NT2/D1 (cell line): ENCODE measurements at regions not wholly inside any gene's neighbourhood (a gene's known extent, or its start where the extent isn't known, plus 50 kb on each side); places are given as distances from the start of the nearest gene placed in this dataset.
A peak's percentile ranks its signal among the peaks of the same experiment; 100 is the strongest.

Experiments
- DNase-seq: peaks from one replicate; pipeline ENCODE4 v3.0.0-alpha.2; 2011; ENCODE audit warnings: low read depth, low spot score
- H3K27me3 ChIP-seq: 2 replicates; pipeline ENCODE4 v1.6.0; 2011; ENCODE audit warnings: mild to moderate bottlenecking; ENCODE audit not compliant: insufficient read length, insufficient read depth
- H3K36me3 ChIP-seq: 2 replicates; pipeline ENCODE4 v1.6.1; 2011; ENCODE audit warnings: mild to moderate bottlenecking, low read length, mixed read lengths; ENCODE audit not compliant: insufficient read depth, insufficient read length
- H3K4me1 ChIP-seq: 2 replicates; pipeline ENCODE4 v1.5.1; 2011; ENCODE audit not compliant: insufficient read depth, insufficient read length
- H3K4me3 ChIP-seq: 2 replicates; pipeline ENCODE4 v1.5.1; 2011; ENCODE audit warnings: low read depth; ENCODE audit not compliant: insufficient read length
- H3K9ac ChIP-seq: 2 replicates; pipeline ENCODE4 v1.6.0; 2011; ENCODE audit warnings: low read depth; ENCODE audit not compliant: insufficient read length
- H3K9me3 ChIP-seq: 2 replicates; pipeline ENCODE4 v1.5.1; 2011; ENCODE audit warnings: mild to moderate bottlenecking, low read length; ENCODE audit not compliant: insufficient read depth
- SUZ12 ChIP-seq: IDR thresholded peaks from 2 replicates; pipeline ENCODE4 v1.6.1; 2011; ENCODE audit not compliant: insufficient read length, insufficient read depth; ENCODE audit errors: extremely low read depth
- YY1 ChIP-seq: IDR thresholded peaks from 2 replicates; pipeline ENCODE4 v1.6.1; 2011; ENCODE audit not compliant: insufficient read length, insufficient read depth
- ZNF274 ChIP-seq: IDR thresholded peaks from 2 replicates; pipeline ENCODE4 v1.6.1; 2011; ENCODE audit warnings: mild to moderate bottlenecking, low read depth, low read length

- H3K27me3 ChIP-seq = no peaks in the 10 kb centered on the region
- H3K4me1 ChIP-seq = no peaks in the 10 kb centered on the region
- H3K9me3 ChIP-seq = no peaks in the 10 kb centered on the region; the same call in 1 of the 2 replicates
- H3K36me3 ChIP-seq = no peaks in the 10 kb centered on the region
- TF ChIP-seq SUZ12 (no peak), ZNF274 (no peak), YY1 (no peak)
- H3K9ac ChIP-seq = no peak overlapping the region
- H3K4me3 ChIP-seq = no peak overlapping the region
- no peak for DNase-seq
Observed at GRCh38 chr10:3272300-3272699, 99.7 kb upstream of the PITRM1 start.

GRCh38 chr10:3271354-3272115 is 99.0 kb upstream of the PITRM1 start:
- TF ChIP-seq SUZ12 (no peak), ZNF274 (no peak), YY1 (no peak)
- no peak for DNase-seq
- no peaks in the 10 kb centered on the region for H3K4me1 ChIP-seq
- no peaks in the 10 kb centered on the region for H3K27me3 ChIP-seq
- H3K9me3 ChIP-seq = no peaks in the 10 kb centered on the region; the same call in 1 of the 2 replicates
- H3K36me3 ChIP-seq = no peaks in the 10 kb centered on the region
- H3K9ac ChIP-seq = no peak overlapping the region
- H3K4me3 ChIP-seq = no peak overlapping the region

GRCh38 chr10:3270577-3271316 is 98.2 kb upstream of the PITRM1 start:
- no peak for TF ChIP-seq ZNF274
- no peak for TF ChIP-seq YY1
- TF ChIP-seq SUZ12 = no peak
- Histone ChIP-seq H3K4me1 (no peaks in the 10 kb centered on the region), H3K9ac (no peak overlapping the region), H3K27me3 (no peaks in the 10 kb centered on the region), H3K9me3 (no peaks in the 10 kb centered on the region; the same call in 1 of the 2 replicates), H3K36me3 (no peaks in the 10 kb centered on the region), H3K4me3 (no peak overlapping the region)
- DNase-seq = no peak

GRCh38 chr10:3268025-3268424 is 95.4 kb upstream of the PITRM1 start:
- H3K9me3 ChIP-seq = no peaks in the 10 kb centered on the region; the same call in 1 of the 2 replicates
- H3K4me1 ChIP-seq = peaks cover 8% of the 10 kb centered on the region
- H3K4me3 ChIP-seq = no peak overlapping the region
- TF ChIP-seq SUZ12 (no peak), YY1 (no peak), ZNF274 (no peak)
- no peak for DNase-seq
- no peak overlapping the region for H3K9ac ChIP-seq
- no peaks in the 10 kb centered on the region for H3K36me3 ChIP-seq
- no peaks in the 10 kb centered on the region for H3K27me3 ChIP-seq

GRCh38 chr10:3265088-3265487 is 92.5 kb upstream of the PITRM1 start:
- DNase-seq = no peak
- Histone ChIP-seq H3K4me1 (peaks cover 8% of the 10 kb centered on the region), H3K27me3 (no peaks in the 10 kb centered on the region), H3K4me3 (no peak overlapping the region), H3K9me3 (no peaks in the 10 kb centered on the region; the same call in 1 of the 2 replicates), H3K9ac (no peak overlapping the region), H3K36me3 (no peaks in the 10 kb centered on the region)
- TF ChIP-seq SUZ12 (no peak), ZNF274 (no peak), YY1 (no peak)

GRCh38 chr10:3264161-3264761 is 91.7 kb upstream of the PITRM1 start:
- Histone ChIP-seq H3K9ac (peak overlapping the region; percentile 21), H3K4me3 (no peak overlapping the region), H3K36me3 (no peaks in the 10 kb centered on the region), H3K9me3 (no peaks in the 10 kb centered on the region; the same call in 1 of the 2 replicates), H3K4me1 (peaks cover 8% of the 10 kb centered on the region), H3K27me3 (no peaks in the 10 kb centered on the region)
- no peak for DNase-seq
- TF ChIP-seq SUZ12 (no peak), ZNF274 (no peak), YY1 (no peak)

- Histone ChIP-seq H3K9ac (peak overlapping the region; percentile 10), H3K9me3 (no peaks in the 10 kb centered on the region; the same call in 1 of the 2 replicates), H3K4me3 (no peak overlapping the region), H3K27me3 (no peaks in the 10 kb centered on the region), H3K4me1 (peaks cover 8% of the 10 kb centered on the region), H3K36me3 (no peaks in the 10 kb centered on the region)
- DNase-seq = no peak
- TF ChIP-seq ZNF274 = no peak
- no peak for TF ChIP-seq YY1
- TF ChIP-seq SUZ12 = no peak
Observed at GRCh38 chr10:3263747-3264146, 91.2 kb upstream of the PITRM1 start.
